ENCODE measurements at regions not wholly inside any gene's neighbourhood (a gene's known extent, or its start where the extent isn't known, plus 50 kb on each side); places are given as distances from the start of the nearest gene placed in this dataset.

GRCh38 chr6:163739966-163740365 lies 325.4 kb downstream of the QKI start:
- H3K27me3 ChIP-seq (replicated peaks; ENCODE audit: insufficient read depth): no peaks in the 10 kb centered on the region
- no peak overlapping the region for H3K4me3 ChIP-seq
- no peak overlapping the region for H3K9ac ChIP-seq
- in situ Hi-C loops (cut with MboI): no loop called here
- no peaks in the 10 kb centered on the region for H3F3A ChIP-seq (ENCODE audit: insufficient read depth)
- H3K79me2 ChIP-seq (ENCODE audit: insufficient read depth): no peaks in the 10 kb centered on the region
- no peak overlapping the region for H2AFZ ChIP-seq
- no peak overlapping the region for H3K4me2 ChIP-seq (ENCODE audit: unreplicated experiment)
- DNase-seq: no peak
- no peaks in the 10 kb centered on the region for H3K9me3 ChIP-seq (ENCODE audit: low read depth)
- H3K9me2 ChIP-seq (ENCODE audit: insufficient read depth): no peaks in the 10 kb centered on the region
- TF ChIP-seq EZH2 (IDR thresholded peaks at IDR 0.05; ENCODE audit: insufficient read depth, poor library complexity, severe bottlenecking) (no peak), EZH2phosphoT487 (IDR thresholded peaks at IDR 0.05; ENCODE audit: insufficient read depth, low read depth) (no peak)
- H3K36me3 ChIP-seq (ENCODE audit: low read depth): no peaks in the 10 kb centered on the region
- no peak overlapping the region for H3K27ac ChIP-seq
- H3K4me1 ChIP-seq (ENCODE audit: insufficient read depth): no peaks in the 10 kb centered on the region
- H4K20me1 ChIP-seq (ENCODE audit: insufficient read depth): no peaks in the 10 kb centered on the region
- WGBS, 2 experiments (ENCODE audit: low coverage in 1 of 2, low lambda C conversion rate in 2 of 2, missing lambda C conversion rate in 2 of 2): 60 to 66% methylated on average over 4 of the region's 4 CpGs

DNA sequence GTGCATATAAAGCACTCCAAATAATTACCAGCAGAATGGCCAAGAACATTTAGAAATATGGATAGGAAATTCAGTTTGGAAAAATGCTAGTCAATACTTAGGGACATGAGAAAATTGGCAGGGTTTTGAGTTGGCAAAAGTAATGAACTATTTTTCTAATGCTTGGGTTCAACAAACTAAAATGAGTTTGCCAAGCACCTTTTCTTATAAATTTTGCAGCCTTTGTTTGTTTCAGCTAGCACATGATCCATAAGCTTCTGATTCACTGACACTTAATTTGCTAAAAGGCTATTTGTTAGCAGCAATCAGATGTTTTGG lies 324.8 kb downstream of the QKI start:
- Histone ChIP-seq H3K27me3 (replicated peaks; ENCODE audit: insufficient read depth) (no peaks in the 10 kb centered on the region), H3K4me1 (ENCODE audit: insufficient read depth) (no peaks in the 10 kb centered on the region), H3K79me2 (ENCODE audit: insufficient read depth) (no peaks in the 10 kb centered on the region), H3K9me3 (ENCODE audit: low read depth) (no peaks in the 10 kb centered on the region), H3K9ac (no peak overlapping the region), H3K9me2 (ENCODE audit: insufficient read depth) (no peaks in the 10 kb centered on the region), H2AFZ (no peak overlapping the region), H3K36me3 (ENCODE audit: low read depth) (no peaks in the 10 kb centered on the region), H3K4me3 (no peak overlapping the region), H4K20me1 (ENCODE audit: insufficient read depth) (no peaks in the 10 kb centered on the region), H3K4me2 (ENCODE audit: unreplicated experiment) (no peak overlapping the region), H3F3A (ENCODE audit: insufficient read depth) (no peaks in the 10 kb centered on the region), H3K27ac (no peak overlapping the region)
- TF ChIP-seq EZH2 (IDR thresholded peaks at IDR 0.05; ENCODE audit: insufficient read depth, poor library complexity, severe bottlenecking) (no peak), EZH2phosphoT487 (IDR thresholded peaks at IDR 0.05; ENCODE audit: insufficient read depth, low read depth) (no peak)
- in situ Hi-C loops (cut with MboI): no loop called here
- DNase-seq: no peak

DNA sequence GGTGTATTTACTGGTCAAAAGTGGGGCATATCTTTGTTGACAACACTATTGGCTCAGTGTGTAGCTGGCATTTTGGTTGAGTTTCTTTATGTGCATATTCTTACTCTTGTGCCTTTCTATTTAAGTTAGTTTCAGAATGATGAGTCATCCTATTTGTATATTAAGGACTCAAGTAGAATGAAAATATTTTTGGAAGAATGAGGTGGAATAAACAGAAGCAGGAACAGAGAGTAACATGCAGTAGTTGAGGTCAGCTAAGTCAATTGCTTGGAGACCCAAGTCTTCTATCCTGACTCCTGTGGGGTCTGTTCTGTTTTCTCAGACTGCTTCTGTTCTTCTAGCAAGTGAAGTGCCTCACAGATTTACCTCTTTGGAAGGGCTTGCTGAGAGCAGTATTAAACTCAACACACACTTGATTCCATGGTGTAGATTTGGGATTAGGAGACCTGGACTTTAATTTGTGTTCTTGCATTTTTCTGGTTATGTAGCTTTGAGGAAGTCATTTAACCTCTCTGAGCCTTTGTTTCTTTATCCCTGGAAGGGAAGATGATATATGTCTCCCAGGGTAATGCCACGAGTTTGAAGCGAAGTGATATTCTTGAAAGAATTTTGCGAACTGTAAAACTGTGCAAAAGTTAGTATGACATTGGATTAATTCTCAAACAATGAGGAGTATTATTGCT lies 324.3 kb downstream of the QKI start:
- Histone ChIP-seq H3K27ac (no peak overlapping the region), H3K4me1 (ENCODE audit: insufficient read depth) (no peaks in the 10 kb centered on the region), H2AFZ (no peak overlapping the region), H3K4me2 (ENCODE audit: unreplicated experiment) (no peak overlapping the region), H3K79me2 (ENCODE audit: insufficient read depth) (no peaks in the 10 kb centered on the region), H3K36me3 (ENCODE audit: low read depth) (no peaks in the 10 kb centered on the region), H3K4me3 (no peak overlapping the region), H3F3A (ENCODE audit: insufficient read depth) (no peaks in the 10 kb centered on the region), H3K9me2 (ENCODE audit: insufficient read depth) (no peaks in the 10 kb centered on the region), H3K9me3 (ENCODE audit: low read depth) (no peaks in the 10 kb centered on the region), H3K27me3 (replicated peaks; ENCODE audit: insufficient read depth) (no peaks in the 10 kb centered on the region), H4K20me1 (ENCODE audit: insufficient read depth) (no peaks in the 10 kb centered on the region), H3K9ac (no peak overlapping the region)
- in situ Hi-C loops (cut with MboI): no loop called here
- WGBS, 2 experiments (ENCODE audit: low coverage in 1 of 2, low lambda C conversion rate in 2 of 2, missing lambda C conversion rate in 2 of 2): 25 to 26% methylated on average over 3 of the region's 3 CpGs
- TF ChIP-seq EZH2phosphoT487 (IDR thresholded peaks at IDR 0.05; ENCODE audit: insufficient read depth, low read depth): no peak
- TF ChIP-seq EZH2 (IDR thresholded peaks at IDR 0.05; ENCODE audit: insufficient read depth, poor library complexity, severe bottlenecking): no peak
- DNase-seq: peak; percentile 15

GRCh38 chr6:163738304-163738703 lies 323.8 kb downstream of the QKI start:
- no peak overlapping the region for H3K4me3 ChIP-seq
- H3K4me1 ChIP-seq (ENCODE audit: insufficient read depth): no peaks in the 10 kb centered on the region
- H3K79me2 ChIP-seq (ENCODE audit: insufficient read depth): no peaks in the 10 kb centered on the region
- no peaks in the 10 kb centered on the region for H4K20me1 ChIP-seq (ENCODE audit: insufficient read depth)
- no peak for DNase-seq
- no peaks in the 10 kb centered on the region for H3K36me3 ChIP-seq (ENCODE audit: low read depth)
- TF ChIP-seq EZH2 (IDR thresholded peaks at IDR 0.05; ENCODE audit: insufficient read depth, poor library complexity, severe bottlenecking) (no peak), EZH2phosphoT487 (IDR thresholded peaks at IDR 0.05; ENCODE audit: insufficient read depth, low read depth) (no peak)
- no peak overlapping the region for H2AFZ ChIP-seq
- no peak overlapping the region for H3K9ac ChIP-seq
- H3K9me3 ChIP-seq (ENCODE audit: low read depth): no peaks in the 10 kb centered on the region
- no peaks in the 10 kb centered on the region for H3F3A ChIP-seq (ENCODE audit: insufficient read depth)
- in situ Hi-C loops (cut with MboI): no loop called here
- H3K4me2 ChIP-seq (ENCODE audit: unreplicated experiment): no peak overlapping the region
- WGBS, 2 experiments (ENCODE audit: low coverage in 1 of 2, low lambda C conversion rate in 2 of 2, missing lambda C conversion rate in 2 of 2): 67 to 82% methylated on average over 3 of the region's 3 CpGs
- no peaks in the 10 kb centered on the region for H3K27me3 ChIP-seq (replicated peaks; ENCODE audit: insufficient read depth)
- H3K9me2 ChIP-seq (ENCODE audit: insufficient read depth): no peaks in the 10 kb centered on the region
- H3K27ac ChIP-seq: no peak overlapping the region

DNA sequence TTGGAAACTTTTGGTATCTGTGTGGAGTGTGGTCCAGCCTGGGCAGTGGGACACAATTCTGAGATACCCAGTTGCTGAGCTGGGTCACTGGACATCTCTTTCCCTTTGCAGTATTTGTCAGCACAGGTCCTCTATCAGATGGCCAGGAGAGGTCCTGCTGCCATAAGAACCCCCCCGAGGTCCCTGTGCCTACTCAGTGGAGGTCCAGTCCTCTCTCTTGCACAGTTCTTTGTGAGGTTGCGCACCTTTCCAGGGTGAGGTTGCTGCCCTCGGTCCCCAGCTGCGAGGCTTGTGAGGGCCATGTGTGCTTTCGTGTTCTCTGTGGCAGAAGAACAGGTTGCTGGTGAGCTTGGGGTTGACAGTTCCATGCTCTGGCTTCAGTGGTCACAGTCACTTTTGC lies 320.6 kb downstream of the QKI start:
- Histone ChIP-seq H2AFZ (no peak overlapping the region), H3K4me3 (no peak overlapping the region), H3K79me2 (ENCODE audit: insufficient read depth) (no peaks in the 10 kb centered on the region), H3K4me2 (ENCODE audit: unreplicated experiment) (no peak overlapping the region), H3K9me3 (ENCODE audit: low read depth) (no peaks in the 10 kb centered on the region), H3K36me3 (ENCODE audit: low read depth) (no peaks in the 10 kb centered on the region), H3K9me2 (ENCODE audit: insufficient read depth) (no peaks in the 10 kb centered on the region), H4K20me1 (ENCODE audit: insufficient read depth) (no peaks in the 10 kb centered on the region), H3K4me1 (ENCODE audit: insufficient read depth) (no peaks in the 10 kb centered on the region), H3K27ac (no peak overlapping the region), H3K27me3 (replicated peaks; ENCODE audit: insufficient read depth) (no peaks in the 10 kb centered on the region), H3F3A (ENCODE audit: insufficient read depth) (no peaks in the 10 kb centered on the region), H3K9ac (no peak overlapping the region)
- TF ChIP-seq EZH2 (IDR thresholded peaks at IDR 0.05; ENCODE audit: insufficient read depth, poor library complexity, severe bottlenecking): no peak
- no peak for TF ChIP-seq EZH2phosphoT487 (IDR thresholded peaks at IDR 0.05; ENCODE audit: insufficient read depth, low read depth)
- no peak for DNase-seq
- in situ Hi-C loops (cut with MboI): no loop called here
- 65 to 80% methylated on average over 5 of the region's 5 CpGs for WGBS, 2 experiments (ENCODE audit: low coverage in 1 of 2, low lambda C conversion rate in 2 of 2, missing lambda C conversion rate in 2 of 2)
